ENCODE measurements at regions not wholly inside any gene's neighbourhood (a gene's known extent, or its start where the extent isn't known, plus 50 kb on each side); places are given as distances from the start of the nearest gene placed in this dataset.

- no peak overlapping the region for H3K27ac ChIP-seq
- 41 to 59% (median 43%) methylated on average over 10 of the region's 10 CpGs for WGBS, 3 donors
- H3K27me3 ChIP-seq (ENCODE audit: insufficient read depth in 3 of 3, low read length in 2 of 3): no peaks in the 10 kb centered on the region
- H3K4me3 ChIP-seq: no peak overlapping the region
- no peaks in the 10 kb centered on the region for H3K9me3 ChIP-seq
- no peaks in the 10 kb centered on the region for H3K36me3 ChIP-seq (ENCODE audit: insufficient read depth in 1 of 2, low read depth in 1 of 2)
- TF ChIP-seq CTCF (IDR thresholded peaks at IDR 0.05): no peak
- DNase-seq: no peak
- H3K4me1 ChIP-seq: no peaks in the 10 kb centered on the region
- no peak for ATAC-seq
- intact Hi-C loops (cut with DNase I): no loop called here
Observed at GRCh38 chr1:213523781-213524398, 463.9 kb upstream of the PROX1 start.

- 74 to 81% (median 81%) methylated on average over 4 of the region's 4 CpGs for WGBS, 3 donors
- intact Hi-C loops (cut with DNase I): no loop called here
- Histone ChIP-seq H3K9me3 (no peaks in the 10 kb centered on the region), H3K27ac (no peak overlapping the region), H3K4me1 (no peaks in the 10 kb centered on the region), H3K4me3 (no peak overlapping the region), H3K36me3 (ENCODE audit: insufficient read depth in 1 of 2, low read depth in 1 of 2) (no peaks in the 10 kb centered on the region), H3K27me3 (ENCODE audit: insufficient read depth in 3 of 3, low read length in 2 of 3) (no peaks in the 10 kb centered on the region)
- no peak for DNase-seq
- no peak for ATAC-seq
- TF ChIP-seq CTCF (IDR thresholded peaks at IDR 0.05): no peak
Observed at GRCh38 chr1:213526306-213526705, 461.5 kb upstream of the PROX1 start.

GRCh38 chr1:213530611-213531320 lies 457.0 kb upstream of the PROX1 start:
- Histone ChIP-seq H3K27me3 (ENCODE audit: insufficient read depth in 3 of 3, low read length in 2 of 3) (no peaks in the 10 kb centered on the region), H3K36me3 (ENCODE audit: insufficient read depth in 1 of 2, low read depth in 1 of 2) (no peaks in the 10 kb centered on the region), H3K9me3 (no peaks in the 10 kb centered on the region), H3K27ac (no peak overlapping the region), H3K4me3 (no peak overlapping the region), H3K4me1 (no peaks in the 10 kb centered on the region)
- DNase-seq (no peak), ATAC-seq (no peak)
- intact Hi-C loops (cut with DNase I): no loop called here
- WGBS, 3 donors: 58 to 79% (median 72%) methylated on average over 4 of the region's 4 CpGs
- TF ChIP-seq CTCF (IDR thresholded peaks at IDR 0.05): no peak

GRCh38 chr1:213531369-213532310 lies 456.1 kb upstream of the PROX1 start:
- intact Hi-C loops (cut with DNase I): no loop called here

More at GRCh38 chr1:213531369-213532310, 456.1 kb upstream of the PROX1 start:
- ATAC-seq: no peak
- no peaks in the 10 kb centered on the region for H3K9me3 ChIP-seq
- H3K27ac ChIP-seq: no peak overlapping the region
- no peak overlapping the region for H3K4me3 ChIP-seq
- TF ChIP-seq CTCF (IDR thresholded peaks at IDR 0.05): no peak
- no peaks in the 10 kb centered on the region for H3K36me3 ChIP-seq (ENCODE audit: insufficient read depth in 1 of 2, low read depth in 1 of 2)
- WGBS, 3 donors: 76 to 79% (median 78%) methylated on average over 12 of the region's 12 CpGs
- H3K4me1 ChIP-seq: no peaks in the 10 kb centered on the region
- DNase-seq: no peak
- no peaks in the 10 kb centered on the region for H3K27me3 ChIP-seq (ENCODE audit: insufficient read depth in 3 of 3, low read length in 2 of 3)

Measured in psoas muscle (tissue), 7 donors.